ENCODE measurements at regions not wholly inside any gene's neighbourhood (a gene's known extent, or its start where the extent isn't known, plus 50 kb on each side); places are given as distances from the start of the nearest gene placed in this dataset.

- TF ChIP-seq TAF1 (IDR thresholded peaks at IDR 0.05; ENCODE audit: low read depth, low read length) (no peak), POLR2A (IDR thresholded peaks at IDR 0.05; ENCODE audit: low read depth, low read length) (no peak), PAX5 (IDR thresholded peaks at IDR 0.05; ENCODE audit: insufficient read depth, low read length, severe bottlenecking) (no peak)
Measured at GRCh38 chr3:101123081-101123480, 129.9 kb upstream of the ABI3BP start.

Measured in GM12891 (cell line).